Umbilical cord (tissue), 1 donor: ENCODE measurements at regions not wholly inside any gene's neighbourhood (a gene's known extent, or its start where the extent isn't known, plus 50 kb on each side); places are given as distances from the start of the nearest gene placed in this dataset.
"Not testable (repeated sequence)": the region's sequence is repeated elsewhere in the genome, so short reads cannot be mapped to it uniquely, and the experiment has no call there.

ENCODE experiments used
- DNase-seq: peaks from one replicate; pipeline ENCODE4 v3.0.0-alpha.2; 2015; ENCODE audit warnings: low spot score

DNA sequence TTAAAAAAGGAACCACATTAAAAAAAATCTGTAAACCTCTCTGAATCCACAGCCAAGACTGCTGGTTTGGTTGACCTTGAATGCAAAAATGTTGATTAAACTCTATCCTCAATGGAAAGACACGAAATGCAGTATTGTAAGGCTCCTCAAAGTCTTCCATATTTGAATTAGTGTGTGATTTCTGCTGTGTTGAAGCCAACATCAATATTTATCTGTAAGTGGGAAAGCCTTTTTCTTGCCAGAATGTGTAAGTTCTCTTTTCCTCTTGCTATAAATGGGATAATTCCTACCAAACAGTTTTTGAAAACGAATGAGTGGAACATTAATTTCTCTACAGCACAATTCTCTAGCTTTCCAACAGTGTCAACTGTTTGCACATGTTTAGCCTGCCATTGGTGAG is 422.1 kb upstream of the TNC start:
- no peak for DNase-seq

DNA sequence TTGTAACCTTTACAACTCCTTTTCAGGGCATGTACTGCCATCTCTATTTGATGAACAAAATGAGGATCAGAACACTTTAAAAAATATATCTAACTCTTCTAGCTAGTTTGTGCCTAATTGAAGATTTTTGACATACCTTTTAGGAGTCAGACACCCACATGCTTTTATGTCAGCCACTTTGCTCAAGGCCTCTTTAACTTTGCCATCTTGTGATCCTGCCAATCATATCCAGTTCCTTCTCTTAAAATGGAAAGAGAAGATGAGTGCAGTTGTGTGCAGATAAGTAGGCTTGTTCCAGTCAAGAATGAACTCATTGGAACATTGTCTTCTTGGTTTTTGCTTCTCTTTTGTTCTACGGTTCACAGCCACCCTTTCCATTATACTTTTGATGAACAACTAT is 425.6 kb upstream of the TNC start:
- no peak for DNase-seq

DNA sequence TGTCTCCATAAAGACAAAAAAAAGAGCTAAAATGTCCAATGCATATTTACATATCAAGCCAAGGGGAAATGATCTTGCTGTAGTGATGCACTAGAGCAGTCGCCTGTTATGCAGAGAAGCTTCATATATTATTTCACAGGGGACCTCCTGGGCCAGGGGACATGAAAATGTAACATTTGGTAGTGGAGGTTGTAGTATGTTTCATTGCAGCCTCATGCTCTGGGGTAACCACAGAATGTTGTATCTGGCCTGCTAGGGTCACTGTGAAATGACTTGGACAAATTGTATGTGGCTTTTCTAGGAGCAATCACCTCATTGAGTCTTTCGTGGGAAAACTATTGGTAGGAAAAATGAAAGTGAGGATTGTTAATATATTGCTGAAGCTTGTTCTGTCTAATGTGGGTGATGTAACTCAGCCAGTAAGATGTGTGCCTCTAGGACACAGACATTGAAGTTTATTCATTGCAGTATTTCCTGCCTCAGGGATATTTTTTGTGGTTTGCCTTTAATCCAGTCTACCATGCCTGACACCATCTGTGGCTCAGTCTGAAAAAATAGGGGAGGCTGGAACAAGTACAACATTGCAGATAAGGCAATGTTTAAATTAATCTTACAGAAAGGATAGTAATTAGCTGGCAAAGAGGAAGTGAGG is 430.8 kb upstream of the TNC start:
- DNase-seq: no peak

DNA sequence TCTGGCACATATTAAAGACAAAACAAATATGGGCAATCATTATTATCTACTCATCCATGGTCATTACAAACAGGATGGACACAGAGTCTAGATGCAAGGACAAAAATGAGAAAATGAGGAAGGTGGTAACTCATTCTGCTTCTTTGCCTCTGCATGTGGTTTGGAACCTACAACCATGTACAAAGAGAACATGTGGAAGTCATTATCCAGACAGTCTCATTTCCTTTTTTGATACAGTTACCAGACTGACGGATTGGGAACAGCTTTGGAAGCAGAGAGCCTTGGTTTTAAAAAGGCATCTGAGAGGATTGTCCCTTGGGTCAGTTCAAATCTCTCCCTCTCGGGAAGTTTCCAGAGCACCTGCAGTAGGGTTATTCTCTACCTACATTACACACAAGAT is 433.4 kb upstream of the TNC start:
- DNase-seq: no peak

DNA sequence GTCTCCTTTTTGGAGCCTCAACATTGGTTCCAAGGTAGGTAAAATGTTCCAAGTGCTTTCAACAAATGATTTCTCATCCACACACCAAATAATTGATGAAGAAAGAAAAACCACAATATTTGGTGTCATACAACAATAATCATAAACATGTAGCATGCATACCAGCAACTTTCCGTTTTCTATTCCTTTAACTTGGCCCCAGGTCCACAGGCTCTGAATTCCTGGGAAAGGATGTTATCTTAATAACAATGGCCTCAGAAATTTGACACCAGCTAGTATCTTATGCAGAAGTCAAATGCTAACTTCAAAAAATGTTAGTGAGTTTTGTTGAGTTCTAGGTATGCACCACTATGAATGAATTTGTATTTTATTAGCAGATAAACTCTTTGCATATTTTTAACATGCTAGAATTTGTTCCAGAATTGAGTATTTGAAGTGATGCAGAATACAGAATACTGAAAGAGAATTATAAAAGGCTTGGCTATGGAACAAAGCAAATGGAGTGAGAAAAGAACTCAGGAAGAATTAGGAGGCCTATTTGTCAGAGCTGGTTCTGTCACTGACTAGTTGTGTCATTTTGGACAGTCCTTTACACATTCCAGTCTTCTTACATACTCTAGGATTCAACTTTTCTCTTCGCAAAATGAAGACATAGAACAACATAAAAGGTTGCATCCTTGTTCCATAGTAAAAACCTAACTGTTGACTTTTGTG is 435.3 kb upstream of the TNC start:
- DNase-seq: no peak

DNA sequence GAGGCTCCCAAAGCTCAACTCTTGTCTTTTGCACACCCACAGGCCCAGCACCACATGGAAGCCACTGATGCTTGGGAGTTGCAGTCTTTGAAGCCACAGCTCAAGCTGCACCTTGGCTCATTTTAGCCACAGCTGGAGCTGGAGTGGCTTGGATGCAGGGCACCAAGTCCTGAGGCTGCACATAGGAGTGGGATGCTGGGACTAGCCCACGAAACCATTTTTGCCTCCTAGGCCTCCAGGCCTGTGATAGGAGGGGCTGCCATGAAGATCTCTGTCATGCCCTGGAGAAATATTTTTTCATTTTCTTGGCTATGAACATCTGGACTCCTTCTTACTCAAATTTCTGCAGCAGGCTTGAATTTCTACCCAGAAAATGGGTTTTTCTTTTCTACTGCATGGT is 438.5 kb upstream of the TNC start:
- no peak for DNase-seq

DNA sequence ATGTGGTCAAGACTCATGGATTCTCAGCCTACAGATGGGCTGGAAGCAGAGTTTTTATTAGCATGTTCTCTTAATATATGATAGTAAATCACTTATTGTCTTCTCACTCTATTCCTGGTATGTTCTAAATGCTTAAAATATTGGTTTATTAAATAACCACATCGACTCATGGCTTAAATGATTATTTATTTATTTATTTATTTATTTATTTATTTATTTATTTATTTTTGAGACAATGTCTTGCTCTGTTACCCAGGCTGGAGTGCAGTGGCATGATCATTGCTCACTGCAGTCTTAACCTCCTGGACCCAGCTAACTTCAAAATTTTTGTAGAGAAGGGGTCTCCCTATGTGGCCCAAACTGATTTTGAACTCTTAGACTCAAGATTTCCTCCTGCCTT is 457.2 kb upstream of the TNC start:
- DNase-seq: no peak

DNA sequence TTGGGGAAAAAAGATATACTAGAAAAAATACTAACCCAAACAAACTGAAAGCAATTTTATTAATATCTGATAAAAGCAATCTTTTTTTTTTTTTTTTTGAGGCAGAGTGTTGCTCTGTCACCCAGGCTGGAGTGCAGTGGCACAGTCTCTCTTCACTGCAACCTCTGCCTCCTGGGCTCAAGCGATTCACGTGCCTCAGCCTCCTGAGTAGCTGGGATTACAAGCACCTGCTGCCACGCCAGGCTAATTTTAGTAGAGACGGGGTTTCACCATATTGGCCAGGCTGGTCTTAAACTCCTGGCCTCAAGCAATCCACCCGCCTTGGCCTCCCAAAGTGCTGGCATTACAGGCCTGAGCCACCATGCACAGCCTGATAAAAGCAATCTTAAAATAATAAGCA is 467.5 kb upstream of the TNC start:
- DNase-seq: not testable (repeated sequence)

DNA sequence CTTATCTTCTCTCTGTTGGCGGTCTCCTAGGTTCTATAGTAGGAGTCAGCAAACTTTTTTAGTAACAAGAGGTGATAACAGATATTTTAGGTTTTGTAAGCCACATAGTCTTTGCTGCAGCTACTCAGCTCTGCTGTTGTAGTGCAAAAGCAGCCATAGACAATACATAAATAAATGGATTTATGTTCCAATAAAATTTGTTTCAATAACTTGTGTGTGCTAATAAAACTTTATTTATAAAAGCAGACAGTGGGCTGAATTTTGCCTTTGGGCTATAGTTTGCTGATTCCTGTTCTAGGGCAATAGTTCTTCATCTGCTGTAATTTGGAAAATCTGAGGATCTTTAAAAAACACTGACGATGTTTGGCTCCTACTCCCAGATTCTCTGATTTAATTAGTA is 469.4 kb upstream of the TNC start:
- no peak for DNase-seq

DNA sequence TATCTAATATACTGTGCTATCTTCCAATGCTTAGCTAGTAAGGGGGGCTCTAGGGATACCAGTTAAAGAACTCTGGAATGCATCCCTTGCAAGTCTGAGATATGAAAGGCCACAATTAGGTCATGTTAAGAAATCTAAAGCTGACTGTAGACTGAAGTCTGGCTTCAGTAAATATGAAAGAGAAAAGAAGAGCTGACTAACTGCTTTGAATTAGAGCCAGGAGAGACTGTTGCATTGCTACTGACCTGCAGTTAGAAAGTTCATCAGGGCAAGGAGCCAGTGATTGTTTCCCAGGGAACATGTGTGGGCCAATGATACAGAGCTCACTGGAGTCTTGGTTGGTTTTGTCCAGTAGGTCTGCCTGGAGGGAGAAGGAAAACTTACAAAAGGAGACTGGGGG is 472.1 kb upstream of the TNC start:
- peak; percentile 71 for DNase-seq

DNA sequence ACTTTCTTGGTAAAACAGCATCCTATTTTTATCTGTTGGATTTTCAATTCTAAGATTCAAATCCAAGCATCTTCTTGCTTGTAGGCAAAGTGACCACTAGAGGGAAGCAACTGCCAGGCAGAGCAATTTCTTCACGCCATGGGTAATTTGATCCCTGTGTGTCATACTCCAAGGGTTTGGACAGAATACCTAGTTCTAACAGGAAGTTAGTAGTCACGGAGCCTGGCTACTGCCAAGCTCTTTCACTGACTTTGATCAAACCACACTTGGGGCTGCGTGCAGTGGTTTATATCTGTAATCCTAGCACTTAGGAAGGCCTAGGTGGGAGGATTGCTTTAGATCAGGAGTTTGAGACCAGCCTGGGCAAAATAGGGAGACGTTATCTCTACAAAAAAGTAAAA is 473.6 kb upstream of the TNC start:
- DNase-seq: peak; percentile 88

DNA sequence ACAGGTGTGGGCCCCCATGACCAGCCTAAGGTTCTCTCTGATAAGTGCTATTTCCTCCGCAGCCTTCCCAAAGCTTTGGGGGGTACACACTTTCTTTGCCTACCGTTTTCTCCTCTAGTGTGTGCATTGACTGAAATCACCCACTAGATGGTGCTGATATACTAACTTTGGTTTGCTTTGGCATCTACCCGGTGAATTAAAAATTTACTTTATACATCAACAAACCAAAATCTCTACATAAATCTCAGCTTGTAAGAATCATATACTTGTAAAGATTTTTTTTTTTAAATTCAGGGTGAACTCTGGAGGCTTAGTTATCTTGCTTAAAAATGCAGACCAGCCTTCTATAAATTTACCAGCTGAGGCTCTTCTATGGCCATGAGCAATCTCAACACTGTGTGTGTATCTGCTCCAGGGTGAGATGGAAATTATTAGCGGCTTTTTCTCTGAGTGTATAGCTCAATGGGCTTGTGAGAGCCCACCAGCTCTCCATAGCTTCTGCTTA is 475.7 kb upstream of the TNC start:
- DNase-seq: peak; percentile 83

DNA sequence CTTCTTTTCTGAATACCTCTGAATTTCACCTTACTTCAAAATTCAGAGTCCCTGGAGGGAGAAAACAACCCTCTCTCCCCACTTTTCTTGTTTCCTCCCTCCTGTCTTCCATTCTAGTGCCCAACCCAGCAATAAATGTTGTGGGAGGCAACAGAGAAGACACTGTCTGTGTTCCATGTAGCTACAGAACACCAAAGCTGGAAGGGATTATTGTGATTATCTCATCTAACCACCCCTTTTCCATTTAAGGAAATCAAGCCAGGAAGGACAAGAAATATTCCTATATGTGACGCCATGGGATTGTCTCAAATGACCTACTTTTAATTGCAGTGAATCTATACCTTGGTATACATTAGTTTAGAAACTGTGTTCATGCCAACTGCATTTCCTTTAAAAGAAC is 476.6 kb upstream of the TNC start:
- peak; percentile 81 for DNase-seq

DNA sequence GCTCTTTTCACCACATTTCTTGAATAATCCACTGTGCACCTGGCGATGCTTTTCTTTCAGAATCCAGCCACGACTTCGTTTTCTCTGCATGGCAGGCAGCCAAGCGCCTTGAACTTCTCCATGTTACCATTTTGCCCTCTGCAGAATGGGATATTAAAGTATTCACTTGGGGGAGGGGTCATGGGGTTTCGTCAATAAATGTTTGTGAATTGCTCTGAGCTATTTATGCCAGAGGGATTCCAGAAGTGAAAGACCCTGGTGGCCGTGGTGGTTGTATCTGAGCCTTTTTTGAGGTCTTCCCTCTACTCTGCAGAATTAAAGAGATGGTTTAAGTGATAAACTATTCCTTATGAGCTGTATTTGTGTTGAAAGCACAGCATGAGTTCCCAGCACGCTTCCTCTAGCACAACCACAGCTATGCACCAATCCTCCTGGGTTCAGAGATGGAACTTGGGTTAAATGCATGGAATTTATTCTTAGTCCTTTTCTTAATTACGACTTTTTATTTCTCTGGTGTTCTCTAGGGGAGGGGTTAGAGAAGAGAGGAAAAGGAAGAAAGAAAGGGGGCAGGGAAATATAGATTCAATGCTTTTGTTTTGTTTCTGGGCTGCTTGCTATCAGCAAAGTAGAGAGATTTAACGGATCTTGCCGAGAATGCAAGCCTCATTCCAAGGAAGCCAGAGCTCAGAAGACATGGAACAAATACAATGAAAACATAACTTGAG is 478.2 kb upstream of the TNC start:
- DNase-seq: peak; percentile 80

DNA sequence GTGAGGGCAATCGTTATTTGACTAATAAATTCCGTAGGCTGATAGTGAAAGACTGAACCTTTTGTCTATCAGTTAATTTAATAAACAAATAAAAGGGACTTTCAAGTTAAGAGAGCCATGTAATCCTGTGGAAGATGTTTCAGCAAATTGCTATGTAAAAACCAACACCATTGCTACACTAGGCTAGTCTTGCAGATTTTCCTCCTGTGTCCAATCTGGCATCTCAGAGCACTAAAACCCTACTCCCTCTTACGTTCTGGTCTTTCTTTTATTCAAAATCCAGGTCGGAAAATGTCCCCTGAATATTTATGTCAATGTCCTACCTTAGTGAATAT is 478.8 kb upstream of the TNC start:
- DNase-seq: no peak

DNA sequence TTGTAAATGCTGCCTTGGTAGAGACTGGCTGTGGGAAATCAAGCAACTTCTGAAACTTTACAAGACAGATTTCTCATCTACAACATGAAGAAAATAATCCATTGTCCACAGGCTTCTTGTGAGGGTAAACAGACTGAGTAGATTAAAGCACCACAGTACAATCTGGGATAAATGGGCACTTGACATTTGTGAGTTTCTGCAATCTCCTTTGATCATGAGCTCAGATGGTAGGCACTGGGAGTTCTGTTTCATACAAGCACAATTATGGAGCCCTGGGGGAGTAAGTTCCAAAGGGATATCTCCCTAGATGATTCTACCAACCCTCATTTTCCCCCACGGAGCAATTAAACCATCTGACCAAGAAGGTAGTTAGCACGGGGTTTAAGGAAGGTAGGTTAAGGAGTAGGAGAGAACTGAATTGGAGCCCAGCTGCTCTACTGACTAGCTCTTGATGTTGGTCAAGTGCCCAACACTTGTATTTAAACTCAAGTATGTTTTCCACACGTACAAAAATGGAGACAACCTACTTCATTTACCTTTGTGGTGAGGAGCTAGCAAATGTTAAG is 479.5 kb upstream of the TNC start:
- DNase-seq: no peak

DNA sequence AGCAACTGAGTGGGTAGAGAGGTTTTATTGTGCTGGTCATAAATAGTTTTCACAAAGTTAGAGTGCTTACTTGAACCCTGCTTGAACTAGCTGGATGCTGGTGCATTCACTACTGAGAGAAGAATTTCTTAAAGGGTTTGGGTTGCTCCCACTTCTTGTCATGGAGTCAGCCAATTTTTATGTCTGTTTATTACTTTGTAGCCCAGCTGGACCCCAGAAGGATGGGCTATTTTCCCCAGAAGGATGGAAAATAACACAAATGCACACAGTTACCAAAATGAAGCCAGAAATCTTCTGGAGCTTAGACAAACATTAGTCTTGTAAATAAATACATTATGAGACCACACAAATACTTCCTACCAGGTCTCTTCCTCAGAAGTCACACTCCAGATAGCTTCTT is 480.8 kb upstream of the TNC start:
- DNase-seq: no peak

DNA sequence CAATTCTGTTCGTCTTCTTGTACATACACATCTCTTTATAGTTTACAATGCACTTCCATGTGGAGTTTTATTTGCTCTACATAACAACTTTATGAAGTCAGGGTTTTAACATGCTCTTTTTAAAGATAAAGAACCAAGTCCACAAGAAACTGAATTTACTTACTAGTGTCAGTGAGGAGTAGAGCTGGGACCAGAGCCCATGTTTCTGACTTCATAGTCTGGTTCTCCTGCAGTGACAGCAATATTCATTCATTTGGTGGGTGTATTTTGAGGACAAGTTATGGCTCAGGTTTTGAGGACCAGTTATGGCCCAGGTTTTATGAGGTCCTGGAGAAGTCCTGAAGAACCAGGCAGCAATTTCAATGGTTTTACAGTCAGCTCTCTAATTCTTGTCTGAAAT is 481.9 kb upstream of the TNC start:
- DNase-seq: peak; percentile 50

DNA sequence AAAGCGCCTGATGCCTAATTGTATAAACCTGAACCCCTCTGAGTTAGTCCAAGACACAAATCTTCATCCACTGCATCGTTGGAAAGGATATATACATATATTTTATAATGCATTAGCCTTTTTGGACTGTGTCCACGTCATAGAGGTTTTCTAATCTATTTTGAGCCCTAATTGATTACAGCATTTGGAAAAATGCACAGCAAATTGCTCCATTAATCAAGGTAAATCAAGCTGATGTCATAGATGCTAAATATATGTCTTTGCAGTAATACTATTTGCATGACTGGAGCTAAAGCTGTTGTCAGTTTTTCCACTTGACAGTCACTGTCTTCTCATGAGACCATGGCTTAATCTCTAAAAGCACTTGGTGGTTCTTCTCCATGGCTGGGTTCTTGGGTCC is 483.5 kb upstream of the TNC start:
- no peak for DNase-seq

DNA sequence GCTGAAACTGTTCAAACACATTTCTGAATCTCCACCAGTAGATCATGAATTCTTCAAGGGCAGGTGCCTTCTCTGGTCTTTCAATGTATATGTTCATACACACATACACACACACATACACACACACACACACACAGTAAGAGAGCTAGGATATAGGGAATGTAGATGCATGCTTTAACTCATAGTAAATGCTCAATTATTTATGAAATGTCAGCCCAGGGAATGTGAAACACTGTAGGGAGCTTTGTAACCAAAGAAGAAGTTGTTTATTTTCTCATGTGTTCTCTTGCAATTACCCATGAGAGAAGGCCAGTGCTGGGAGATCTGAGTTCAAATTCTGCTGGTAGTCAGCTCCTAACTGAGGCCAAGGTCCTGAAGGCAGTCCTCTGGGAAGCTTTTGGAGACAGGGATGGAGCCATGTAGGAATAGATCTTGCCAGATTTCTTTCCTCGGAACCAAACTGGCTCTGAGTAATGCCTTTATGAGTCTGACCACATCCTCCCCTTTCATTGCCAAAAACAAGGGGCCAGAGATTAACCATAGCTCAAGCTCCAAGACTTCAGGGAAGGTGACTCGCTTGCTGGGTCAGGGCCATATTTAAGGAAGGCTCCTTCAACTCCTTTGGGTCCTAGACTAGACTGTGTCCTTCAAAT is 487.0 kb upstream of the TNC start:
- DNase-seq: no peak

DNA sequence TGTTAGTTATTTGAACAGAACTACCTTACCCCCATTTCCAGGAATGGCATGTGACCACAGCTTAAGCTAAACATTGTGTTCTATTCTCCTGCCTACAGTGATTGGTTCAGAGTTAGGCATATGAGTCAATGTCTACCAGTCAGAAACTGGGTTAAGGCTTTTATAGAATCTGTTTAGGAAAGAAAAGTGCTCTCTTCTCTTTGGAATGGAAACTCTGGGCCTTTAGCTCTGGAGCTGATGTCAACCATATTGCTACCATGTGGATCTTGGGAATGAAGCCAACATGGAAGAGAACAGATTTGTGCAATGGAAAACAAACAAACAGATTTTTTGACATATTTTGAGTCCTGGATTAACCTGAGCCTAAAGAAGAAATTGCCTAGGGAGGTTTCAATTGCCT is 488.9 kb upstream of the TNC start:
- no peak for DNase-seq

DNA sequence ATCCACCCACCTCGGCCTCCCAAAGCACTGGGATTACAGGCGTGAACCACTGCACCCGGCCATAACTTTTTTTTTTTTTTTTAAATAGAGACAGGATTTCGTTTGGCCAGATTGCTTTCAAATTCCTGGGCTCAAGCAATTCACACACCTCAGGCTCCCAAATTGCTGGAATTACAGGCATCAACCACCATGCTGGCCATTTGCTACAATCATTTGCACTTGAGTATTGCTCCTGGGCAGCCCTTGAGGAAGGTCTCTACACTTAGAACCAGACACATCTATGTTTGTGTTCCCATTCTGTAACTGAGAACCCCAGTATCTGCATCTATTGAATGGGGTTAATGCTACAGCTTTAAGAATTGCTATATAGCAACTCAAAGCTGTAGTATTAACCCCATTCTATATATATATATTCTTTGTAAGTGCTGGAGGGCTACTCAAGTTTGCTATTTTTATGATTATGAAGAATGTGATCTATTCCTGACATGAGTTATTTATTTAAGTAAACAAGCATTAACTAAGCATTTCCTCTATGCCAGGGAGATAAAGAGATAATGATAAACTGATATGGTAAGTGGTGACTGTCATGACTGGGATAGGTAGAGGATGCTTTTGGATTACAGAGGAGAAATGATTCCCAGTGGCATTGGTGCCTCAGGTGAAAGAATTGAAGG is 496.5 kb upstream of the TNC start:
- DNase-seq: no peak
